H1 (cell line): ENCODE measurements at regions not wholly inside any gene's neighbourhood (a gene's known extent, or its start where the extent isn't known, plus 50 kb on each side); places are given as distances from the start of the nearest gene placed in this dataset.

Experiments
- CTCF ChIA-PET: fragments of 300-600 bp; sonication (Branson Sonifier 250); formaldehyde crosslinking; loops from one replicate; lab custom pipeline; 2021; ENCODE audit not compliant: partially characterized antibody; lab: Charles Lee
- POLR2A ChIA-PET: fragments of 300-600 bp; sonication (Branson Sonifier 250); formaldehyde crosslinking; loops from one replicate; lab custom pipeline; 2021; ENCODE audit warnings: inconsistent platforms; ENCODE audit not compliant: partially characterized antibody; lab: Charles Lee
- DNase-seq, 2 experiments: peaks; one replicate each; pipeline versions ENCODE4 v3.0.0 to v3.0.0-alpha.2; 2010 to 2022; ENCODE audit warnings: low spot score in 2 of 2, low read depth in 1 of 2, mixed read lengths in 1 of 2
- FAIRE-seq: peaks from 2 replicates; lab custom pipeline; 2011; peaks lifted over from hg19 to GRCh38; lab: Jason Lieb, UNC
- H2AFZ ChIP-seq: 2 replicates; pipeline ENCODE4 v1.8.1; 2012; ENCODE audit warnings: low read length, inconsistent platforms
- H2AK5ac ChIP-seq: 2 replicates; pipeline ENCODE4 v1.6.1; 2013; ENCODE audit warnings: low read depth, low read length
- H2BK120ac ChIP-seq: replicated peaks from 2 replicates; pipeline ENCODE3; 2013; ENCODE audit warnings: low read depth, low read length, inconsistent platforms
- H2BK12ac ChIP-seq: 2 replicates; pipeline ENCODE4 v1.6.1; 2013; ENCODE audit warnings: low read depth, low read length
- H2BK15ac ChIP-seq: 2 replicates; pipeline ENCODE4 v1.6.1; 2013; ENCODE audit warnings: low read length
- H2BK20ac ChIP-seq: 2 replicates; pipeline ENCODE4 v1.6.1; 2013; ENCODE audit warnings: low read length
- H2BK5ac ChIP-seq: 2 replicates; pipeline ENCODE4 v1.6.1; 2013; ENCODE audit warnings: low read depth, low read length
- H3K14ac ChIP-seq: 2 replicates; pipeline ENCODE4 v1.6.1; 2013; ENCODE audit warnings: inconsistent platforms; ENCODE audit not compliant: insufficient read length
- H3K18ac ChIP-seq: 2 replicates; pipeline ENCODE4 v1.6.1; 2013; ENCODE audit warnings: low read length; ENCODE audit errors: extremely low read depth
- H3K23ac ChIP-seq: 2 replicates; pipeline ENCODE4 v1.6.1; 2013; ENCODE audit warnings: inconsistent platforms; ENCODE audit not compliant: insufficient read length
- H3K23me2 ChIP-seq: 2 replicates; pipeline ENCODE4 v1.6.1; 2013; ENCODE audit warnings: low read depth, low read length
- H3K27ac ChIP-seq: 2 replicates; pipeline ENCODE4 v1.6.1; 2011; ENCODE audit warnings: low read depth, low read length, inconsistent platforms
- H3K27me3 ChIP-seq, 4 experiments: replicated peaks in 1 of 4; 1 replicate in 1 of 4; 2 replicates in 3 of 4; pipeline versions ENCODE4 v1.6.1 to v1.8.1; 2011 to 2013; ENCODE audit warnings: low read length in 3 of 4, mild to moderate bottlenecking in 3 of 4, inconsistent platforms in 2 of 4, mixed read lengths in 2 of 4, moderate library complexity in 1 of 4; ENCODE audit not compliant: control insufficient read depth in 3 of 4, insufficient read depth in 3 of 4; ENCODE audit errors: extremely low read depth in 1 of 4
- H3K36me3 ChIP-seq, 4 experiments: 2 replicates each; pipeline versions ENCODE4 v1.6.1 to v1.8.1; 2011 to 2013; ENCODE audit warnings: mild to moderate bottlenecking in 4 of 4, low read length in 3 of 4, moderate library complexity in 2 of 4, control low read depth in 1 of 4, inconsistent platforms in 1 of 4; ENCODE audit not compliant: insufficient read depth in 4 of 4, control insufficient read depth in 2 of 4
- H3K4ac ChIP-seq: replicated peaks from 2 replicates; pipeline ENCODE3; 2013; ENCODE audit warnings: low read length, low read depth, mixed read lengths, inconsistent platforms; ENCODE audit not compliant: insufficient read length
- H3K4me1 ChIP-seq, 4 experiments: replicated peaks in 1 of 4; 1 replicate in 1 of 4; 2 replicates in 3 of 4; pipeline versions ENCODE4 v1.6.1 to v1.8.1; 2011 to 2013; ENCODE audit warnings: low read length in 3 of 4, inconsistent platforms in 2 of 4, mixed read lengths in 1 of 4; ENCODE audit not compliant: insufficient read depth in 4 of 4, control insufficient read depth in 3 of 4
- H3K4me2 ChIP-seq, 2 experiments: 2 replicates each; pipeline versions ENCODE4 v1.6.1 to v1.8.1; 2011 to 2013; ENCODE audit warnings: low read depth in 2 of 2, low read length in 2 of 2, control low read depth in 1 of 2, inconsistent platforms in 1 of 2, mild to moderate bottlenecking in 1 of 2; ENCODE audit not compliant: insufficient read depth in 1 of 2
- H3K4me3 ChIP-seq, 4 experiments: fragments of 200-600, 300-600 bp in 1 of 4; sonication (generic), shearing (Covaris generic), sonication (Bioruptor Twin) in 1 of 4; 2 replicates each; pipeline versions ENCODE4 v1.5.1 to v1.8.1; 2011 to 2016; ENCODE audit warnings: low read length in 4 of 4, low read depth in 3 of 4, control low read depth in 2 of 4, inconsistent platforms in 2 of 4, mild to moderate bottlenecking in 2 of 4, mixed read lengths in 1 of 4, moderate library complexity in 1 of 4; ENCODE audit not compliant: insufficient read depth in 2 of 4; ENCODE audit errors: extremely low read depth in 1 of 4
- H3K56ac ChIP-seq: replicated peaks from 2 replicates; pipeline ENCODE3; 2013; ENCODE audit warnings: low read depth, mild to moderate bottlenecking, mixed read lengths, low read length, inconsistent platforms; ENCODE audit not compliant: insufficient read length
- H3K79me1 ChIP-seq: 2 replicates; pipeline ENCODE4 v1.6.1; 2013; ENCODE audit warnings: low read depth, low read length, control low read depth
- H3K79me2 ChIP-seq, 2 experiments: 2 replicates each; pipeline versions ENCODE4 v1.6.1 to v1.8.1; 2012 to 2013; ENCODE audit warnings: low read length in 2 of 2, mild to moderate bottlenecking in 2 of 2, inconsistent platforms in 1 of 2; ENCODE audit not compliant: insufficient read depth in 2 of 2, control insufficient read depth in 1 of 2
- H3K9ac ChIP-seq, 4 experiments: replicated peaks in 1 of 4; 1 replicate in 1 of 4; 2 replicates in 3 of 4; pipeline versions ENCODE4 v1.6.1 to v1.8.1; 2011 to 2013; ENCODE audit warnings: low read depth in 3 of 4, low read length in 3 of 4, control low read depth in 2 of 4, mild to moderate bottlenecking in 2 of 4, moderate library complexity in 2 of 4, inconsistent platforms in 1 of 4; ENCODE audit errors: extremely low read depth in 1 of 4
- H3K9me3 ChIP-seq, 2 experiments: 2 replicates each; pipeline versions ENCODE4 v1.6.1 to v1.8.1; 2012 to 2013; ENCODE audit warnings: mild to moderate bottlenecking in 2 of 2, moderate library complexity in 2 of 2, control low read depth in 1 of 2, inconsistent platforms in 1 of 2, low read depth in 1 of 2, low read length in 1 of 2, mixed read lengths in 1 of 2; ENCODE audit not compliant: insufficient read depth in 2 of 2
- H4K20me1 ChIP-seq, 2 experiments: replicated peaks in 1 of 2; 2 replicates each; pipeline versions ENCODE3 to v1.8.1; 2011 to 2013; ENCODE audit warnings: inconsistent platforms in 2 of 2, low read length in 2 of 2, mild to moderate bottlenecking in 1 of 2; ENCODE audit not compliant: insufficient read depth in 2 of 2, control insufficient read depth in 1 of 2
- H4K5ac ChIP-seq: 2 replicates; pipeline ENCODE4 v1.6.1; 2013; ENCODE audit warnings: low read length, low read depth, mixed read lengths, inconsistent platforms; ENCODE audit not compliant: insufficient read length
- H4K8ac ChIP-seq: 2 replicates; pipeline ENCODE4 v1.8.0; 2013; ENCODE audit warnings: mild to moderate bottlenecking, moderate library complexity, low read length, inconsistent platforms; ENCODE audit not compliant: insufficient read depth; ENCODE audit errors: extremely low read depth
- H4K91ac ChIP-seq: replicated peaks from 2 replicates; pipeline ENCODE3; 2013; ENCODE audit warnings: low read length, mixed read lengths, inconsistent platforms; ENCODE audit not compliant: insufficient read length
- ASH2L ChIP-seq: fragments of 200-600, 300-600 bp; sonication (generic); IDR thresholded peaks from one replicate; pipeline ENCODE4 v1.7.1; 2017; ENCODE audit warnings: low read length
- CEBPB ChIP-seq: IDR thresholded peaks from 2 replicates; pipeline ENCODE4 v1.6.1; 2012; ENCODE audit warnings: low read depth, low read length
- CTCF ChIP-seq, 3 experiments: IDR thresholded peaks; 1 replicate in 2 of 3; 2 replicates in 1 of 3; pipeline versions ENCODE4 v1.5.1 to v1.6.1; 2011; ENCODE audit warnings: low read length in 3 of 3, mild to moderate bottlenecking in 3 of 3, inconsistent platforms in 2 of 3, low read depth in 1 of 3, moderate library complexity in 1 of 3; ENCODE audit not compliant: insufficient read depth in 1 of 3; ENCODE audit errors: control extremely low read depth in 1 of 3
- GTF2F1 ChIP-seq: IDR thresholded peaks from 2 replicates; pipeline ENCODE4 v1.6.1; 2012; ENCODE audit warnings: low read depth, low read length, improper control_type of control experiment, borderline replicate concordance
- SRF ChIP-seq: IDR thresholded peaks from 2 replicates; pipeline ENCODE4 v1.6.1; 2011; ENCODE audit warnings: mild to moderate bottlenecking, low read depth, low read length, moderate library complexity
- YY1 ChIP-seq: IDR thresholded peaks from 2 replicates; pipeline ENCODE4 v1.6.1; 2011; ENCODE audit warnings: low read depth, mild to moderate bottlenecking, low read length
- WGBS, 2 experiments: shearing (Covaris generic) in 1 of 2; methylation state at CpG; one replicate each; pipeline versions ENCODE4 v1.1.6 to v1.1.7; 2013 to 2015; ENCODE audit warnings: low lambda C conversion rate in 2 of 2, mixed read lengths in 2 of 2, inconsistent platforms in 1 of 2, low coverage in 1 of 2, missing lambda C conversion rate in 1 of 2; ENCODE audit not compliant: insufficient replicate concordance in 2 of 2, insufficient coverage in 1 of 2, insufficient read length in 1 of 2; ENCODE audit errors: extremely low coverage in 1 of 2, missing lambda C conversion rate in 1 of 2; 5-methylcytosine and 5-hydroxymethylcytosine counted together
- TF ChIP-seq, protein P1 (sequence below): IDR thresholded peaks from 2 replicates; pipeline ENCODE4 v1.6.1; 2012; ENCODE audit warnings: inconsistent platforms

DNA sequence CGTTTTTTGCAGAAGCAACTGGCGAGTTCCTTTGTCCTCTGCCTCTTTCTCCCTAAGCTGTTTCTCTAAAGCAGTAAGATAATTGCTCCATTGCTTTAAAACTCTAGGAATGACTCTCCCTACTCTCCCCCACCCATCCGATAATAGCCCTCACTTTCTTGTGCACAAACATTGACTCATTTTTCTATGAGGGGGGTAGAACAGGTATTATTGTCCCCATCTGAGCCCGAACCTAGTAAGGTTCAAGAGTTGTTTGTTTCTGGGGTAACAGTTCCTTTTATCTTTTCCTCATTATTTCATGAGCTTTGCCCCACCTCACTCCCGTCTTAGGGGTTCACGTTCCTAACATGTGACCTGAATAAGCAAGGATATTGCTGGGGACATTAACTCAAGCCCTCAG, 190.6 kb downstream of the EMP1 start:
- H2BK5ac ChIP-seq, result no peak overlapping the region
- no peak overlapping the region for H3K4ac ChIP-seq
- no peak overlapping the region for H2AFZ ChIP-seq
- H3K27ac ChIP-seq, result no peak overlapping the region
- H2AK5ac ChIP-seq, result no peak overlapping the region
- H2BK120ac ChIP-seq, result no peak overlapping the region
- H3K4me3 ChIP-seq, result no peak overlapping the region
- no peaks in the 10 kb centered on the region for H3K79me1 ChIP-seq
- no peaks in the 10 kb centered on the region for H4K20me1 ChIP-seq
- no peaks in the 10 kb centered on the region for H3K9me3 ChIP-seq
- H2BK15ac ChIP-seq, result no peak overlapping the region
- TF ChIP-seq, protein P1, sequence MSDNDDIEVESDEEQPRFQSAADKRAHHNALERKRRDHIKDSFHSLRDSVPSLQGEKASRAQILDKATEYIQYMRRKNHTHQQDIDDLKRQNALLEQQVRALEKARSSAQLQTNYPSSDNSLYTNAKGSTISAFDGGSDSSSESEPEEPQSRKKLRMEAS, result no peak
- no peak for TF ChIP-seq SRF
- TF ChIP-seq ASH2L, result no peak
- TF ChIP-seq GTF2F1, result no peak
- no peak for TF ChIP-seq CTCF (IDR thresholded peaks at IDR 0.05; ENCODE audit: control extremely low read depth in 1 of 3, insufficient read depth in 1 of 3, low read depth in 1 of 3, low read length in 3 of 3)
- TF ChIP-seq YY1, result no peak
- no peak for TF ChIP-seq CEBPB
- FAIRE-seq (no peak), DNase-seq (peak in 1 of 2 experiments; percentile 6)
- H3K79me2 ChIP-seq, result no peaks in the 10 kb centered on the region
- no peak overlapping the region for H2BK12ac ChIP-seq
- H3K36me3 ChIP-seq, result no peaks in the 10 kb centered on the region
- H3K23me2 ChIP-seq, result no peaks in the 10 kb centered on the region
- no peak overlapping the region for H3K23ac ChIP-seq
- H3K18ac ChIP-seq, result no peak overlapping the region
- H4K5ac ChIP-seq, result no peak overlapping the region
- H4K91ac ChIP-seq, result no peak overlapping the region
- no peak overlapping the region for H3K9ac ChIP-seq
- no peak overlapping the region for H3K4me2 ChIP-seq
- no peak overlapping the region for H3K56ac ChIP-seq
- H3K14ac ChIP-seq, result no peak overlapping the region
- no peaks in the 10 kb centered on the region; a peak in 1 of 7 replicates for H3K27me3 ChIP-seq
- no peak overlapping the region for H4K8ac ChIP-seq
- WGBS, 2 experiments, result 88% methylated on average over 6 of the region's 6 CpGs; no CpG with 5 or more reads in 1 of the 2 experiments
- ChIA-PET CTCF (interaction anchor here (1.2 kb wide), 1 partner anchor 10 kb away, joined by 4 read pairs; no protein-coding TSS in a partner anchor), POLR2A (no interaction called here)
- H2BK20ac ChIP-seq, result no peak overlapping the region
- no peaks in the 10 kb centered on the region for H3K4me1 ChIP-seq
